Activated T-helper 17 cell treated with anti-CD3 and anti-CD28 coated beads, Interleukin-2, amount 50 U/mL, for 72 hours (primary cell): ENCODE measurements at regions not wholly inside any gene's neighbourhood (a gene's known extent, or its start where the extent isn't known, plus 50 kb on each side); places are given as distances from the start of the nearest gene placed in this dataset.

Experiments
- ATAC-seq: fragments of 150-1000 bp; cut with Tn5 transposase; replicated peaks from 2 replicates; pipeline ENCODE4 v1.10.0; 2021; ENCODE audit warnings: mild to moderate bottlenecking, moderate library complexity
- H3K27ac Mint-ChIP-seq: one replicate; pipeline ENCODE4 v1.8.0; 2022; ENCODE audit warnings: mixed read lengths
- H3K27me3 Mint-ChIP-seq: one replicate; pipeline ENCODE4 v1.8.0; 2022; ENCODE audit warnings: mixed read lengths
- H3K36me3 Mint-ChIP-seq: one replicate; pipeline ENCODE4 v1.8.0; 2022; ENCODE audit warnings: low read depth, mild to moderate bottlenecking, mixed read lengths
- H3K4me1 Mint-ChIP-seq: one replicate; pipeline ENCODE4 v1.8.0; 2022; ENCODE audit warnings: mixed read lengths
- H3K4me3 Mint-ChIP-seq: one replicate; pipeline ENCODE4 v1.8.0; 2022; ENCODE audit warnings: mild to moderate bottlenecking, mixed read lengths
- H3K9me3 Mint-ChIP-seq: one replicate; pipeline ENCODE4 v1.8.0; 2022; ENCODE audit warnings: mixed read lengths

DNA sequence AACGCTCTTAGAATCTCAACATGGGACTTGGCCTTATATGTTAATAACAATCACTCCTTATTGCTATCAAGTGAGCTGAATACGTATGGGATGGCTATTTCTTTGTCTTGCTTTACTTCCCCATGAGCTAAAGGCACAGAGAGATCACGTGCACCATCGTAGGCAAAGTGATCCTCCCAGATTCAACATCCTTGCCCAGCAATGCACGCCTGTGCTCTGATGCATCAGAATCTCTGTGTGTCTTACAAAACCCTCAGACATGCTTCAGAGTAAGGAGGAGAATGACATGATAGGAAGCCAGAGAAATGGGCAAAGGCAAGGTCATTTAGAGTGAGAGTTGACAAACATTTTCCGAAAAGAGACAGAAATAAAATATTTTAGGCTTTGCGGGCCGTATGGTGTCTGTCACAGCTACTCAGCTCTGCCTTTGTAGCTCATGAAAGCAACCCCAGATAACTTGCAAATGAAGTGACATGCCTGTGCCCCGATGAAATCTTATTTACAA, 277.6 kb upstream of the CDH4 start:
- Mint-ChIP-seq H3K4me1 (no peaks in the 10 kb centered on the region), H3K9me3 (no peaks in the 10 kb centered on the region), H3K27me3 (peaks cover 10% of the 10 kb centered on the region), H3K27ac (no peak overlapping the region), H3K36me3 (no peaks in the 10 kb centered on the region), H3K4me3 (no peak overlapping the region)
- ATAC-seq, result no peak

GRCh38 chr20:60976139-60976538, 275.9 kb upstream of the CDH4 start:
- ATAC-seq, result no peak
- no peaks in the 10 kb centered on the region for H3K36me3 Mint-ChIP-seq
- H3K4me3 Mint-ChIP-seq, result no peak overlapping the region
- peaks cover 10% of the 10 kb centered on the region for H3K27me3 Mint-ChIP-seq
- H3K9me3 Mint-ChIP-seq, result peaks cover 10% of the 10 kb centered on the region
- no peaks in the 10 kb centered on the region for H3K4me1 Mint-ChIP-seq
- no peak overlapping the region for H3K27ac Mint-ChIP-seq

DNA sequence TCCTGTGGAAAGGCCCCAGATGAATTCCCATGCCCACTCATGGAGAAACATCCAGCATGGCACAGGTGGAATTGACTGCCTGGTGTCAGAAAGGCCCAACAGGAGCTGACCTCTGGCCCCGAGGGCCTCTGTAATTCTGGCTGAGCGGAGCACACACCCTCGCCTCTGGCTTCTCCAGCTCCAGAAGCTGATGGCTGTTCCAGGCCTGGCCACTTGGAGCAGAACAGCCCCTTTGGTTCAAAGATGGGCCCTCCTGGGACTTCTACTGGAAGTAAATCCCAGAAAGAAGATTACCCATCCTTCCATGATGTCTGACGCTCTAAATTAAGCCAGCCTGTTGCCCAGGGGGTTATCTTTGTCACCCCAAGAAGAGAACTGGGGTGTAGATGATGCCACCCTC, 275.1 kb upstream of the CDH4 start:
- Mint-ChIP-seq H3K36me3 (no peaks in the 10 kb centered on the region), H3K27me3 (peaks cover 10% of the 10 kb centered on the region), H3K9me3 (peaks cover 10% of the 10 kb centered on the region), H3K4me3 (no peak overlapping the region), H3K4me1 (no peaks in the 10 kb centered on the region), H3K27ac (no peak overlapping the region)
- no peak for ATAC-seq

GRCh38 chr20:60977901-60978300, 274.2 kb upstream of the CDH4 start:
- H3K4me1 Mint-ChIP-seq, result no peaks in the 10 kb centered on the region
- peaks cover 10% of the 10 kb centered on the region for H3K27me3 Mint-ChIP-seq
- no peak overlapping the region for H3K27ac Mint-ChIP-seq
- H3K36me3 Mint-ChIP-seq, result no peaks in the 10 kb centered on the region
- no peak overlapping the region for H3K4me3 Mint-ChIP-seq
- ATAC-seq, result no peak
- H3K9me3 Mint-ChIP-seq, result peaks cover 10% of the 10 kb centered on the region

DNA sequence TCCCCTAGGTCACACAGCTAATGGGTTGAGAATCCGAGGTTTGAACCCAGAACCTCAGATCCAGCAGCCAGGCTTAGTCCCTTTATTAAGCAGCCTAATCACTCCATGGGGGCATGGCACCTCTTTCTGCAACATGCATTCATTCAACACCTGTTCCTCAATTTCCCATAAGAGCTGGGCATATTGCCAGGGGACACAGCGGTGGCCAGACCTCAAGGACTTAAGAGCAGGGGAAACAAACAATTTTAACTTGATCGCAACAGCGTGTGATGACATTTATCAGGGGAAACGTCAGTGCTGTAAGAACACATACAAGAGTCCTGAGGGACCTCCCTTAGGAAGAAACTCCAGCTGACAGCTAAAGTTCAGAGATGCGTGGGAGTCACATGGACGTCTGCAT, 267.4 kb upstream of the CDH4 start:
- Mint-ChIP-seq H3K9me3 (peaks cover 10% of the 10 kb centered on the region), H3K36me3 (no peaks in the 10 kb centered on the region), H3K27ac (no peak overlapping the region), H3K4me3 (no peak overlapping the region), H3K4me1 (no peaks in the 10 kb centered on the region), H3K27me3 (no peaks in the 10 kb centered on the region)
- no peak for ATAC-seq

DNA sequence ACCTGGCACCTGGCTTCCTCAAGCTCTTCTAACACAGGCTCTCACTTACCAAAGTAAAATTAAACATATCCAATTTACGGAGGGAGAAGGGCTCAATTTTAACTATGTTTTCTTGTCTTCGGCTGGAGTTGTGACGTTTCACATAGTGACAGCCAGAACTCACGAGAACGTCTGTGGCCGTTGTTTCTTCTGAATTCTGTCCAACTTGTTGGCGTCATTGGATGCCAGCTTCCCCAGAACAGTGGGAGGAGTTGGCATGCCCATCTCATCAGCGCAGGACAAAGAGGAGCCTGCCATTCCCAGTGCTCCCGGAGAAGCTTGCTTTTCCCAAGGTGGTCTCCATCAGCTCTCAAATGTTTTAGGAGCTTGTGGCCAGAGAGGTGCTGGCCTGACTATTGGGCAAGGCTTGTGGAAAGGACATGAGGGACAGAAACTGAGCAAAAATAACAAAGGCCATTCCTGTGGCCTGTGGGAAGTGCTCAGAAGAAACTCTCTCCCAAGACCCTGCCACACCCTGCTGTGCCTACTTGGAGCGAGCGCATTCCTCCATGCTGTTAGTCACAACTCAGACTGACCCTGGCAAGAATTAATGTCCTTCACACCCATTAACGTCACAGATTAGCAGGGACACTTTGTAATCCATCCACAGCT, 265.4 kb upstream of the CDH4 start:
- Mint-ChIP-seq H3K4me3 (no peak overlapping the region), H3K9me3 (no peaks in the 10 kb centered on the region), H3K36me3 (no peaks in the 10 kb centered on the region), H3K27ac (no peak overlapping the region), H3K4me1 (no peaks in the 10 kb centered on the region), H3K27me3 (no peaks in the 10 kb centered on the region)
- ATAC-seq, result no peak

- no peak overlapping the region for H3K27ac Mint-ChIP-seq
- ATAC-seq, result no peak
- H3K36me3 Mint-ChIP-seq, result no peaks in the 10 kb centered on the region
- no peak overlapping the region for H3K4me3 Mint-ChIP-seq
- H3K9me3 Mint-ChIP-seq, result no peaks in the 10 kb centered on the region
- peaks cover 6% of the 10 kb centered on the region for H3K27me3 Mint-ChIP-seq
- no peaks in the 10 kb centered on the region for H3K4me1 Mint-ChIP-seq
These were observed 262.0 kb upstream of the CDH4 start for GRCh38 chr20:60990061-60990460.

GRCh38 chr20:60990643-60991042, 261.4 kb upstream of the CDH4 start:
- H3K4me3 Mint-ChIP-seq, result no peak overlapping the region
- H3K9me3 Mint-ChIP-seq, result no peaks in the 10 kb centered on the region
- no peaks in the 10 kb centered on the region for H3K4me1 Mint-ChIP-seq
- peaks cover 6% of the 10 kb centered on the region for H3K27me3 Mint-ChIP-seq
- no peak overlapping the region for H3K27ac Mint-ChIP-seq
- ATAC-seq, result no peak
- no peaks in the 10 kb centered on the region for H3K36me3 Mint-ChIP-seq

GRCh38 chr20:60993433-60994044, 258.5 kb upstream of the CDH4 start:
- H3K36me3 Mint-ChIP-seq, result no peaks in the 10 kb centered on the region
- H3K9me3 Mint-ChIP-seq, result no peaks in the 10 kb centered on the region
- peaks cover 6% of the 10 kb centered on the region for H3K27me3 Mint-ChIP-seq
- ATAC-seq, result no peak
- H3K4me1 Mint-ChIP-seq, result no peaks in the 10 kb centered on the region
- H3K4me3 Mint-ChIP-seq, result no peak overlapping the region
- H3K27ac Mint-ChIP-seq, result no peak overlapping the region

DNA sequence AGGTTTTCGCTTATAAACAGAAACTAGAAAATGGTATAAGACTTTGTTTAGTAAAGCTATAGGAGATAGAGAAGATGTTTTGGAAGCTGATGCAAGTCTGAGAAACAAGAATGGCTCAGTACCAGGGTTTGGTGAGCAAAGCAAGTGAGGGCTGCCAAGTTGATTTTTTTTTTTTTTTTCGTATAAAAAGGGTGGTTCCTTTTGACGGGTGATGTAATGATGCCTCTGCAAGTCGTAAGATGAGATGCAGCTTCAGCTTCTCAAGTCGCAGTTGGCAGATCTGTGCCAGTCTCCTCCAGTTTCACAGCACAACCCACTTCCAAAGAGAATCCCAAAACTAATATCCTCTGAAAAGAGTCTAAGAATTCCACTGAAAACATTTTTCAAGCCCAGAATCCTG, 252.8 kb upstream of the CDH4 start:
- Mint-ChIP-seq H3K27me3 (peaks cover 3% of the 10 kb centered on the region), H3K36me3 (no peaks in the 10 kb centered on the region), H3K27ac (no peak overlapping the region), H3K9me3 (no peaks in the 10 kb centered on the region), H3K4me3 (no peak overlapping the region), H3K4me1 (no peaks in the 10 kb centered on the region)
- no peak for ATAC-seq

- peaks cover 10% of the 10 kb centered on the region for H3K27me3 Mint-ChIP-seq
- no peak overlapping the region for H3K4me3 Mint-ChIP-seq
- H3K4me1 Mint-ChIP-seq, result no peaks in the 10 kb centered on the region
These were observed 250.0 kb upstream of the CDH4 start for GRCh38 chr20:61002090-61002489.

DNA sequence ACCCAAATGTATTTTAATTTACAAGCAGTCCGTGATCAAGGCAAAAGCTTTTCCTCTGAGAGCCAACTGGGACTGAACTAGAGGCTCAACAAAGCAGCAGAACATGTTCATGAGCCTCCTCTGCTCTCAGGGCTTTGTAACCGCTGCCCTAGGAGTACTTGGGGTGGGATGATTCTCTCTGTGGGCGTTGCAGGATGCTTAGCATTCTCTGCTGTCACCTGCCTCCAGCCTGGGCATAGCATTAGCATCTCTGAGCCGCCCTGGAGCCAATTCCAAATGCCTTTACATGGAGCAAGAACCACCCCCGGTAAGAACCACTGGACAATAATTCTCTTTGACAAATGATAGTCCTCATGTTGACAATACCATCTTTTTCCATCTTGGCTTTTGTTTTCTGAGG, 237.6 kb upstream of the CDH4 start:
- Mint-ChIP-seq H3K27me3 (peaks cover 4% of the 10 kb centered on the region), H3K27ac (no peak overlapping the region), H3K9me3 (peaks cover 9% of the 10 kb centered on the region), H3K36me3 (no peaks in the 10 kb centered on the region), H3K4me1 (no peaks in the 10 kb centered on the region), H3K4me3 (no peak overlapping the region)
- no peak for ATAC-seq

More at GRCh38 chr20:61002090-61002489, 250.0 kb upstream of the CDH4 start:
- no peak overlapping the region for H3K27ac Mint-ChIP-seq
- H3K36me3 Mint-ChIP-seq, result no peaks in the 10 kb centered on the region
- peaks cover 4% of the 10 kb centered on the region for H3K9me3 Mint-ChIP-seq
- no peak for ATAC-seq

DNA sequence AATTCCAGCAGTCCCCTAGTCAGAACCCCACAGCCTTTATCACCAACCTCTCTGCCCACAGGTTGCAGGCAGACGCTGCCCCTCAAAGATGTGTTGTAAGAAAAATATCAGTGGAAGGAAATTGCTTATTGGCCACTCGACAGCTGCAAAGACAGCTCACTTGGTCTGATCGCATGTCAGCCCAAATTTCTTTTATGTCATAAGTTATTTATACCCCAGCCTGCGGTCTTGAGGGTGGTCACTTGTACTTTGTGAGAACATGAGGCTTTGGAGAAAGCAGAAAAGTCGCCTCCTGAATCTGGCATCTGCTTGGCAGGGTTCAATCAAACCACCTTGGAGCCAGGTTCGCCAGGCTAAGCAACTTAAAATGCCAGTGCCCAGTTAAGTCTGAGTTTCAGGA, 236.5 kb upstream of the CDH4 start:
- Mint-ChIP-seq H3K4me1 (no peaks in the 10 kb centered on the region), H3K9me3 (peaks cover 9% of the 10 kb centered on the region), H3K27me3 (peaks cover 4% of the 10 kb centered on the region)

GRCh38 chr20:61019322-61019721, 232.7 kb upstream of the CDH4 start:
- peaks cover 9% of the 10 kb centered on the region for H3K9me3 Mint-ChIP-seq
- ATAC-seq, result no peak
- H3K4me3 Mint-ChIP-seq, result no peak overlapping the region
- no peaks in the 10 kb centered on the region for H3K4me1 Mint-ChIP-seq
- H3K27me3 Mint-ChIP-seq, result peaks cover 4% of the 10 kb centered on the region
- no peaks in the 10 kb centered on the region for H3K36me3 Mint-ChIP-seq
- no peak overlapping the region for H3K27ac Mint-ChIP-seq

More for the DNA sequence above, 236.5 kb upstream of the CDH4 start:
- H3K36me3 Mint-ChIP-seq, result no peaks in the 10 kb centered on the region
- no peak for ATAC-seq
- no peak overlapping the region for H3K4me3 Mint-ChIP-seq
- H3K27ac Mint-ChIP-seq, result no peak overlapping the region

DNA sequence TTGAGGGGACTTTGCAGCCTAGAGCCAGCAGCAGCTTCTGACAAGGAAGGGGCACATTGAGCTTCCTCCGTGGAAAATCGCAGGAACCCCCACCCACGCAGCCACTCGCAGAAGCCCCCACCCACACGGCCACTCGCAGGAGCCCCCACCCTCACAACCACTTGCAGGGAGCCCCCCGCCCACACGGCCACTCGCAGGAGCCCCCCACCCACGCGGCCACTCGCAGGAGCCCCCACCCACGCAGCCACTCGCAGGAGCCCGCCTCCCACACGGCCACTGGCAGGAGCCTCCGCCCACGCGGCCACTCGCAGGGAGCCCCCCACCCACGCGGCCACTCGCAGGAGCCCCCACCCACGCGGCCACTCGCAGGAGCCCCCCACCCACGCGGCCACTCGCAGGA, 228.4 kb upstream of the CDH4 start:
- ATAC-seq, result no peak
- Mint-ChIP-seq H3K27me3 (no peaks in the 10 kb centered on the region), H3K36me3 (no peaks in the 10 kb centered on the region), H3K27ac (no peak overlapping the region), H3K4me3 (no peak overlapping the region), H3K4me1 (no peaks in the 10 kb centered on the region), H3K9me3 (peaks cover 4% of the 10 kb centered on the region)
